GM19328 (cell line): ENCODE measurements at regions not wholly inside any gene's neighbourhood (a gene's known extent, or its start where the extent isn't known, plus 50 kb on each side); places are given as distances from the start of the nearest gene placed in this dataset.
"Not testable (repeated sequence)": the region's sequence is repeated elsewhere in the genome, so short reads cannot be mapped to it uniquely, and the experiment has no call there.

Experiments used
- ATAC-seq: cut with Tn5 transposase; IDR thresholded peaks from one replicate; pipeline ENCODE4 v1.9.1; 2021; ENCODE audit warnings: mild to moderate bottlenecking, moderate library complexity; ENCODE audit not compliant: unreplicated experiment

- ATAC-seq, result no peak
These were observed 383.0 kb upstream of the PCDH15 start for GRCh38 chr10:55183993-55184392.

GRCh38 chr10:55180357-55180756 lies 379.3 kb upstream of the PCDH15 start:
- no peak for ATAC-seq

- no peak for ATAC-seq
These were observed 373.4 kb upstream of the PCDH15 start for GRCh38 chr10:55174419-55174818.

- no peak for ATAC-seq
These were observed 368.5 kb upstream of the PCDH15 start for GRCh38 chr10:55169493-55169892.

GRCh38 chr10:55168343-55168742 lies 367.3 kb upstream of the PCDH15 start:
- no peak for ATAC-seq

GRCh38 chr10:55163388-55163979 lies 362.5 kb upstream of the PCDH15 start:
- no peak for ATAC-seq

GRCh38 chr10:55162321-55162720 lies 361.3 kb upstream of the PCDH15 start:
- not testable (repeated sequence) for ATAC-seq

GRCh38 chr10:55160655-55161283 lies 359.7 kb upstream of the PCDH15 start:
- ATAC-seq, result no peak

- ATAC-seq, result no peak
These were observed 357.6 kb upstream of the PCDH15 start for GRCh38 chr10:55158633-55159032.

- no peak for ATAC-seq
These were observed 345.0 kb upstream of the PCDH15 start for GRCh38 chr10:55146032-55146431.

- no peak for ATAC-seq
These were observed 343.0 kb upstream of the PCDH15 start for GRCh38 chr10:55144001-55144400.

- ATAC-seq, result no peak
These were observed 340.9 kb upstream of the PCDH15 start for GRCh38 chr10:55141892-55142291.

- ATAC-seq, result no peak
These were observed 336.0 kb upstream of the PCDH15 start for GRCh38 chr10:55137063-55137462.

- no peak for ATAC-seq
These were observed 303.7 kb upstream of the PCDH15 start for GRCh38 chr10:55104738-55105137.

- no peak for ATAC-seq
These were observed 297.4 kb upstream of the PCDH15 start for GRCh38 chr10:55098452-55098851.

GRCh38 chr10:55091691-55092328 lies 290.8 kb upstream of the PCDH15 start:
- no peak for ATAC-seq

- ATAC-seq, result no peak
These were observed 277.1 kb upstream of the PCDH15 start for GRCh38 chr10:55078121-55078520.

- ATAC-seq, result no peak
These were observed 264.2 kb upstream of the PCDH15 start for GRCh38 chr10:55065185-55065584.

- ATAC-seq, result no peak
These were observed 262.8 kb upstream of the PCDH15 start for GRCh38 chr10:55063811-55064210.

GRCh38 chr10:55062349-55062748 lies 261.3 kb upstream of the PCDH15 start:
- no peak for ATAC-seq

GRCh38 chr10:55058800-55059199 lies 257.8 kb upstream of the PCDH15 start:
- ATAC-seq, result no peak

- ATAC-seq, result no peak
These were observed 250.5 kb upstream of the PCDH15 start for GRCh38 chr10:55051515-55051914.
